KG1 (cell line): ENCODE measurements at regions not wholly inside any gene's neighbourhood (a gene's known extent, or its start where the extent isn't known, plus 50 kb on each side); places are given as distances from the start of the nearest gene placed in this dataset.
A peak's percentile ranks its signal among the peaks of the same experiment; 100 is the strongest.

Source experiments
- DNase-seq: peaks from one replicate; lab custom pipeline; 2025; lab: John Stamatoyannopoulos, UW

GRCh38 chr4:123573866-123574508 is 177.4 kb downstream of the SPRY1 start:
- no peak for DNase-seq

GRCh38 chr4:123575291-123575690 is 178.7 kb downstream of the SPRY1 start:
- DNase-seq: no peak

- no peak for DNase-seq
Measured at GRCh38 chr4:123577225-123577906, 180.8 kb downstream of the SPRY1 start.

- DNase-seq: no peak
Measured at GRCh38 chr4:123578276-123579029, 181.9 kb downstream of the SPRY1 start.

- no peak for DNase-seq
Measured at GRCh38 chr4:123579961-123580360, 183.4 kb downstream of the SPRY1 start.

GRCh38 chr4:123580981-123581664 is 184.5 kb downstream of the SPRY1 start:
- DNase-seq: no peak

- DNase-seq: no peak
Measured at GRCh38 chr4:123581802-123582201, 185.2 kb downstream of the SPRY1 start.

- DNase-seq: no peak
Measured at GRCh38 chr4:123583043-123583442, 186.4 kb downstream of the SPRY1 start.

- DNase-seq: no peak
Measured at GRCh38 chr4:123585111-123585510, 188.5 kb downstream of the SPRY1 start.

- DNase-seq: no peak
Measured at GRCh38 chr4:123587983-123588494, 191.4 kb downstream of the SPRY1 start.

GRCh38 chr4:123588631-123589241 is 192.1 kb downstream of the SPRY1 start:
- DNase-seq: no peak

GRCh38 chr4:123589301-123589700 is 192.7 kb downstream of the SPRY1 start:
- no peak for DNase-seq

GRCh38 chr4:123591875-123592274 is 195.3 kb downstream of the SPRY1 start:
- no peak for DNase-seq

GRCh38 chr4:123593655-123594054 is 197.1 kb downstream of the SPRY1 start:
- DNase-seq: no peak

GRCh38 chr4:123596805-123597204 is 200.2 kb downstream of the SPRY1 start:
- DNase-seq: no peak

- no peak for DNase-seq
Measured at GRCh38 chr4:123597586-123597985, 201.0 kb downstream of the SPRY1 start.

- DNase-seq: no peak
Measured at GRCh38 chr4:123598331-123598730, 201.7 kb downstream of the SPRY1 start.

- DNase-seq: no peak
Measured at GRCh38 chr4:123599061-123599919, 202.7 kb downstream of the SPRY1 start.

GRCh38 chr4:123599920-123600810 is 203.6 kb downstream of the SPRY1 start:
- peak; percentile 90 for DNase-seq
